ENCODE measurements at regions not wholly inside any gene's neighbourhood (a gene's known extent, or its start where the extent isn't known, plus 50 kb on each side); places are given as distances from the start of the nearest gene placed in this dataset.

GRCh38 chr15:79230766-79231165, 51.8 kb upstream of the ANKRD34C start:
- Histone ChIP-seq H3K4me1 (no peaks in the 10 kb centered on the region), H3K9me3 (0 out of 2 replicates have a peak, but pooled peaks cover 3% of the 10 kb centered on the region), H3K36me3 (replicated peaks) (no peaks in the 10 kb centered on the region), H3K4me3 (no peak overlapping the region), H3K27me3 (ENCODE audit: low read depth) (peaks cover 7% of the 10 kb centered on the region; the same call in 1 of the 2 replicates)
- DNase-seq (ENCODE audit: low spot score in 2 of 2) = peak in 1 of 2 experiments; percentile 4
- in situ Hi-C loops (cut with MboI; ENCODE audit: low sequenced_read_pairs) = no loop called here

- DNase-seq (ENCODE audit: low spot score in 2 of 2) = peak in 1 of 2 experiments; percentile 8
- Histone ChIP-seq H3K36me3 (replicated peaks) (no peaks in the 10 kb centered on the region), H3K27me3 (ENCODE audit: low read depth) (peaks cover 5% of the 10 kb centered on the region; the same call in 1 of the 2 replicates), H3K4me1 (no peaks in the 10 kb centered on the region), H3K4me3 (no peak overlapping the region), H3K9me3 (no peaks in the 10 kb centered on the region)
- in situ Hi-C loops (cut with MboI; ENCODE audit: low sequenced_read_pairs) = no loop called here
These were observed 59.7 kb upstream of the ANKRD34C start for GRCh38 chr15:79222808-79223207.

- DNase-seq (ENCODE audit: low spot score in 2 of 2) = peak in 1 of 2 experiments; percentile 4
- Histone ChIP-seq H3K9me3 (no peaks in the 10 kb centered on the region), H3K27me3 (ENCODE audit: low read depth) (peaks cover 14% of the 10 kb centered on the region; the same call in 1 of the 2 replicates), H3K4me3 (no peak overlapping the region), H3K36me3 (replicated peaks) (no peaks in the 10 kb centered on the region), H3K4me1 (no peaks in the 10 kb centered on the region)
- in situ Hi-C loops (cut with MboI; ENCODE audit: low sequenced_read_pairs) = no loop called here
These were observed 60.8 kb upstream of the ANKRD34C start for GRCh38 chr15:79221696-79222095.

- H3K4me3 ChIP-seq = no peak overlapping the region
- peaks cover 14% of the 10 kb centered on the region; the same call in 1 of the 2 replicates for H3K27me3 ChIP-seq (ENCODE audit: low read depth)
- H3K36me3 ChIP-seq (replicated peaks) = no peaks in the 10 kb centered on the region
- in situ Hi-C loops (cut with MboI; ENCODE audit: low sequenced_read_pairs) = no loop called here
- no peaks in the 10 kb centered on the region for H3K4me1 ChIP-seq
- H3K9me3 ChIP-seq = no peaks in the 10 kb centered on the region
- DNase-seq (ENCODE audit: low spot score in 2 of 2) = peak in 1 of 2 experiments; percentile 6
These were observed 63.0 kb upstream of the ANKRD34C start for GRCh38 chr15:79219393-79220056.

GRCh38 chr15:79218588-79219200, 63.8 kb upstream of the ANKRD34C start:
- Histone ChIP-seq H3K36me3 (replicated peaks) (no peaks in the 10 kb centered on the region), H3K4me1 (no peaks in the 10 kb centered on the region), H3K27me3 (ENCODE audit: low read depth) (peaks cover 20% of the 10 kb centered on the region), H3K4me3 (no peak overlapping the region), H3K9me3 (no peaks in the 10 kb centered on the region)
- DNase-seq (ENCODE audit: low spot score in 2 of 2) = peak; percentile 27
- in situ Hi-C loops (cut with MboI; ENCODE audit: low sequenced_read_pairs) = no loop called here

GRCh38 chr15:79213650-79214049, 68.9 kb upstream of the ANKRD34C start:
- Histone ChIP-seq H3K4me3 (no peak overlapping the region), H3K36me3 (replicated peaks) (no peaks in the 10 kb centered on the region), H3K9me3 (no peaks in the 10 kb centered on the region), H3K4me1 (no peaks in the 10 kb centered on the region), H3K27me3 (ENCODE audit: low read depth) (peaks cover 35% of the 10 kb centered on the region)
- peak in 1 of 2 experiments; percentile 1 for DNase-seq (ENCODE audit: low spot score in 2 of 2)
- in situ Hi-C loops (cut with MboI; ENCODE audit: low sequenced_read_pairs) = no loop called here

GRCh38 chr15:79212589-79213157, 69.8 kb upstream of the ANKRD34C start:
- H3K36me3 ChIP-seq (replicated peaks) = no peaks in the 10 kb centered on the region
- H3K4me1 ChIP-seq = no peaks in the 10 kb centered on the region
- no peaks in the 10 kb centered on the region for H3K9me3 ChIP-seq
- peaks cover 36% of the 10 kb centered on the region for H3K27me3 ChIP-seq (ENCODE audit: low read depth)
- in situ Hi-C loops (cut with MboI; ENCODE audit: low sequenced_read_pairs) = no loop called here
- DNase-seq (ENCODE audit: low spot score in 2 of 2) = peak in 1 of 2 experiments; percentile 25
- no peak overlapping the region for H3K4me3 ChIP-seq

GRCh38 chr15:79211481-79211880, 71.0 kb upstream of the ANKRD34C start:
- peaks cover 28% of the 10 kb centered on the region for H3K27me3 ChIP-seq (ENCODE audit: low read depth)
- H3K4me1 ChIP-seq = no peaks in the 10 kb centered on the region
- H3K4me3 ChIP-seq = no peak overlapping the region
- DNase-seq (ENCODE audit: low spot score in 2 of 2) = no peak
- H3K9me3 ChIP-seq = no peaks in the 10 kb centered on the region
- H3K36me3 ChIP-seq (replicated peaks) = no peaks in the 10 kb centered on the region
- in situ Hi-C loops (cut with MboI; ENCODE audit: low sequenced_read_pairs) = no loop called here

- no peaks in the 10 kb centered on the region for H3K36me3 ChIP-seq (replicated peaks)
- peak in 1 of 2 experiments; percentile 14 for DNase-seq (ENCODE audit: low spot score in 2 of 2)
- peaks cover 34% of the 10 kb centered on the region for H3K27me3 ChIP-seq (ENCODE audit: low read depth)
- no peaks in the 10 kb centered on the region for H3K9me3 ChIP-seq
- H3K4me1 ChIP-seq = no peaks in the 10 kb centered on the region
- no peak overlapping the region for H3K4me3 ChIP-seq
- in situ Hi-C loops (cut with MboI; ENCODE audit: low sequenced_read_pairs) = no loop called here
These were observed 72.8 kb upstream of the ANKRD34C start for GRCh38 chr15:79209690-79210089.

GRCh38 chr15:79209116-79209515, 73.4 kb upstream of the ANKRD34C start:
- in situ Hi-C loops (cut with MboI; ENCODE audit: low sequenced_read_pairs) = no loop called here
- no peaks in the 10 kb centered on the region for H3K4me1 ChIP-seq
- DNase-seq (ENCODE audit: low spot score in 2 of 2) = peak in 1 of 2 experiments; percentile 37
- H3K4me3 ChIP-seq = no peak overlapping the region
- peaks cover 38% of the 10 kb centered on the region for H3K27me3 ChIP-seq (ENCODE audit: low read depth)
- no peaks in the 10 kb centered on the region for H3K9me3 ChIP-seq
- no peaks in the 10 kb centered on the region for H3K36me3 ChIP-seq (replicated peaks)

- no peaks in the 10 kb centered on the region for H3K4me1 ChIP-seq
- peak in 1 of 2 experiments; percentile 7 for DNase-seq (ENCODE audit: low spot score in 2 of 2)
- peaks cover 36% of the 10 kb centered on the region for H3K27me3 ChIP-seq (ENCODE audit: low read depth)
- in situ Hi-C loops (cut with MboI; ENCODE audit: low sequenced_read_pairs) = no loop called here
- H3K9me3 ChIP-seq = no peaks in the 10 kb centered on the region
- no peak overlapping the region for H3K4me3 ChIP-seq
- H3K36me3 ChIP-seq (replicated peaks) = no peaks in the 10 kb centered on the region
These were observed 74.3 kb upstream of the ANKRD34C start for GRCh38 chr15:79208179-79208578.

GRCh38 chr15:79206940-79207339, 75.6 kb upstream of the ANKRD34C start:
- Histone ChIP-seq H3K36me3 (replicated peaks) (no peaks in the 10 kb centered on the region), H3K27me3 (ENCODE audit: low read depth) (peaks cover 44% of the 10 kb centered on the region), H3K4me3 (no peak overlapping the region), H3K4me1 (no peaks in the 10 kb centered on the region), H3K9me3 (no peaks in the 10 kb centered on the region)
- in situ Hi-C loops (cut with MboI; ENCODE audit: low sequenced_read_pairs) = no loop called here
- DNase-seq (ENCODE audit: low spot score in 2 of 2) = peak in 1 of 2 experiments; percentile 6

- in situ Hi-C loops (cut with MboI; ENCODE audit: low sequenced_read_pairs) = no loop called here
- DNase-seq (ENCODE audit: low spot score in 2 of 2) = peak in 1 of 2 experiments; percentile 4
- Histone ChIP-seq H3K4me1 (no peaks in the 10 kb centered on the region), H3K9me3 (no peaks in the 10 kb centered on the region), H3K27me3 (ENCODE audit: low read depth) (peaks cover 43% of the 10 kb centered on the region), H3K4me3 (no peak overlapping the region), H3K36me3 (replicated peaks) (no peaks in the 10 kb centered on the region)
These were observed 77.4 kb upstream of the ANKRD34C start for GRCh38 chr15:79204886-79205675.

Measured in HAP-1 (cell line).